Neural cell (in vitro differentiated cells): ENCODE measurements at regions not wholly inside any gene's neighbourhood (a gene's known extent, or its start where the extent isn't known, plus 50 kb on each side); places are given as distances from the start of the nearest gene placed in this dataset.
A peak's percentile ranks its signal among the peaks of the same experiment; 100 is the strongest.

Source experiments
- H2AFZ ChIP-seq: fragments of 200-600, 300-800 bp; sonication (generic), shearing (Covaris generic); 2 replicates; pipeline ENCODE4 v1.6.0; 2014; ENCODE audit warnings: low read depth, mild to moderate bottlenecking, antibody characterized with exemption, low read length, moderate library complexity
- H3F3A ChIP-seq: fragments of 200-600 bp; shearing (Covaris generic); 2 replicates; pipeline ENCODE4 v1.6.1; 2016; ENCODE audit warnings: mild to moderate bottlenecking, moderate library complexity, mixed read lengths, antibody characterized with exemption, low read length; ENCODE audit not compliant: insufficient read depth, poor library complexity, severe bottlenecking
- H3K27ac ChIP-seq: fragments of 200-600, 300-800 bp; sonication (generic), shearing (Covaris generic); 2 replicates; pipeline ENCODE4 v1.5.1; 2014; ENCODE audit warnings: mild to moderate bottlenecking, low read length, moderate library complexity
- H3K27me3 ChIP-seq: fragments of 300-800, 200-600 bp; sonication (generic), shearing (Covaris generic); 2 replicates; pipeline ENCODE4 v1.6.0; 2014; ENCODE audit warnings: mild to moderate bottlenecking, low read depth, low read length, moderate library complexity; ENCODE audit not compliant: insufficient read depth
- H3K36me3 ChIP-seq: fragments of 300-800, 200-600 bp; sonication (generic), shearing (Covaris generic); 2 replicates; pipeline ENCODE4 v1.5.1; 2014; ENCODE audit warnings: mild to moderate bottlenecking, antibody characterized with exemption, low read length, moderate library complexity; ENCODE audit not compliant: insufficient read depth
- H3K4me2 ChIP-seq: fragments of 300-800, 200-600 bp; sonication (generic), shearing (Covaris generic); 2 replicates; pipeline ENCODE4 v1.6.0; 2014; ENCODE audit warnings: mild to moderate bottlenecking, low read length
- H3K4me3 ChIP-seq: fragments of 300-800, 200-600 bp; sonication (generic), shearing (Covaris generic); 2 replicates; pipeline ENCODE4 v1.5.1; 2014; ENCODE audit warnings: mild to moderate bottlenecking, low read length, moderate library complexity
- H3K79me2 ChIP-seq: fragments of 200-600 bp; shearing (Covaris generic); replicated peaks from 2 replicates; pipeline ENCODE4 v1.6.0; 2014; ENCODE audit warnings: mild to moderate bottlenecking, low read length, moderate library complexity; ENCODE audit not compliant: insufficient read depth
- H3K9ac ChIP-seq: fragments of 300-800, 200-600 bp; sonication (generic), shearing (Covaris generic); 2 replicates; pipeline ENCODE4 v1.6.1; 2016; ENCODE audit warnings: mild to moderate bottlenecking, low read length, mixed read lengths
- H3K9me2 ChIP-seq: fragments of 200-600 bp; shearing (Covaris generic); 2 replicates; pipeline ENCODE4 v1.6.1; 2016; ENCODE audit warnings: mild to moderate bottlenecking, low read length, mixed read lengths; ENCODE audit not compliant: insufficient read depth
- H3K9me3 ChIP-seq: fragments of 200-600, 300-800 bp; sonication (generic), shearing (Covaris generic); 2 replicates; pipeline ENCODE4 v1.6.1; 2016; ENCODE audit warnings: mild to moderate bottlenecking, mixed run types, low read length, moderate library complexity, mixed read lengths
- H4K20me1 ChIP-seq: fragments of 200-600 bp; shearing (Covaris generic); 2 replicates; pipeline ENCODE4 v1.6.1; 2016; ENCODE audit warnings: mild to moderate bottlenecking, mixed run types; ENCODE audit not compliant: insufficient read depth
- CTCF ChIP-seq: fragments of 450-650 bp; IDR thresholded peaks from 2 replicates; pipeline ENCODE4 v1.5.1; 2014; ENCODE audit warnings: antibody characterized with exemption, mild to moderate bottlenecking, moderate library complexity; ENCODE audit not compliant: poor library complexity, severe bottlenecking
- EP300 ChIP-seq: fragments of 450-650 bp; conservative IDR thresholded peaks from 2 replicates; pipeline ENCODE4 v1.6.1; 2014; ENCODE audit warnings: antibody characterized with exemption, mild to moderate bottlenecking, moderate library complexity; ENCODE audit not compliant: poor library complexity, severe bottlenecking
- EZH2 ChIP-seq: fragments of 200-600, 300-800 bp; shearing (Covaris generic), sonication (generic); IDR thresholded peaks from 2 replicates; pipeline ENCODE4 v1.6.1; 2014; ENCODE audit warnings: antibody characterized with exemption, low read length, borderline replicate concordance, mild to moderate bottlenecking; ENCODE audit not compliant: insufficient read depth, poor library complexity, severe bottlenecking
- MXI1 ChIP-seq: fragments of 450-650 bp; conservative IDR thresholded peaks from 2 replicates; pipeline ENCODE4 v1.6.1; 2014; ENCODE audit warnings: antibody characterized with exemption, mild to moderate bottlenecking; ENCODE audit not compliant: poor library complexity, severe bottlenecking
- POLR2AphosphoS5 ChIP-seq: IDR thresholded peaks from 2 replicates; pipeline ENCODE4 v1.6.1; 2012
- RAD21 ChIP-seq: fragments of 450-650 bp; conservative IDR thresholded peaks from 2 replicates; pipeline ENCODE4 v1.6.1; 2014; ENCODE audit warnings: antibody characterized with exemption, mild to moderate bottlenecking, moderate library complexity
- SMC3 ChIP-seq: fragments of 450-650 bp; conservative IDR thresholded peaks from 2 replicates; pipeline ENCODE4 v1.6.1; 2014; ENCODE audit warnings: antibody characterized with exemption, mild to moderate bottlenecking, moderate library complexity; ENCODE audit not compliant: poor library complexity
- TAF1 ChIP-seq: IDR thresholded peaks from 2 replicates; pipeline ENCODE4 v1.6.1; 2012; ENCODE audit warnings: low read depth
- TF ChIP-seq, protein P1 (sequence below): IDR thresholded peaks from 2 replicates; pipeline ENCODE4 v1.6.1; 2012; ENCODE audit warnings: borderline replicate concordance

DNA sequence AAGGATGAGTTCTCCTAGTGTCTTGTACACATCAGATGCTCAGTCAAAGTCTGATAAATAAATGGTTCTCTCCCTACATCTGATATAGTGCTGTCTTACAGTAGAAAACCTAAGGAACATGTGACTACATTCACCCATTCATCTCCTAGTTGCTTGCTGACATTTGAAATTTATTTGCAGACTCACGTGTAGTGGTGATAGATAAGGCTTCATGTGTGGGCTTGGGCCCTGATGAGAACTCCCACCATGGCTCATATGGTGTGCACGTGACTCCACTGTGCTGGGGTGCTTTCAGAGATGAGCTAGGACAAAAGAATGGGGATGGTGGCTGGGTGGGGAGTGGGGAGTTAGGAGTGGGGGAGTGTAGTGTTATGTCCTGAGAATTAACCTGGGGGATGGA is 287.3 kb downstream of the RPS24 start:
- no peak overlapping the region for H3K4me2 ChIP-seq
- peak overlapping the region; percentile 31 for H2AFZ ChIP-seq
- no peaks in the 10 kb centered on the region for H3K9me3 ChIP-seq
- no peak overlapping the region for H3K4me3 ChIP-seq
- TF ChIP-seq RAD21 = no peak
- TF ChIP-seq CTCF = no peak
- TF ChIP-seq TAF1 = no peak
- TF ChIP-seq EZH2 = no peak
- TF ChIP-seq POLR2AphosphoS5 = no peak
- TF ChIP-seq EP300 = no peak
- TF ChIP-seq, protein P1, sequence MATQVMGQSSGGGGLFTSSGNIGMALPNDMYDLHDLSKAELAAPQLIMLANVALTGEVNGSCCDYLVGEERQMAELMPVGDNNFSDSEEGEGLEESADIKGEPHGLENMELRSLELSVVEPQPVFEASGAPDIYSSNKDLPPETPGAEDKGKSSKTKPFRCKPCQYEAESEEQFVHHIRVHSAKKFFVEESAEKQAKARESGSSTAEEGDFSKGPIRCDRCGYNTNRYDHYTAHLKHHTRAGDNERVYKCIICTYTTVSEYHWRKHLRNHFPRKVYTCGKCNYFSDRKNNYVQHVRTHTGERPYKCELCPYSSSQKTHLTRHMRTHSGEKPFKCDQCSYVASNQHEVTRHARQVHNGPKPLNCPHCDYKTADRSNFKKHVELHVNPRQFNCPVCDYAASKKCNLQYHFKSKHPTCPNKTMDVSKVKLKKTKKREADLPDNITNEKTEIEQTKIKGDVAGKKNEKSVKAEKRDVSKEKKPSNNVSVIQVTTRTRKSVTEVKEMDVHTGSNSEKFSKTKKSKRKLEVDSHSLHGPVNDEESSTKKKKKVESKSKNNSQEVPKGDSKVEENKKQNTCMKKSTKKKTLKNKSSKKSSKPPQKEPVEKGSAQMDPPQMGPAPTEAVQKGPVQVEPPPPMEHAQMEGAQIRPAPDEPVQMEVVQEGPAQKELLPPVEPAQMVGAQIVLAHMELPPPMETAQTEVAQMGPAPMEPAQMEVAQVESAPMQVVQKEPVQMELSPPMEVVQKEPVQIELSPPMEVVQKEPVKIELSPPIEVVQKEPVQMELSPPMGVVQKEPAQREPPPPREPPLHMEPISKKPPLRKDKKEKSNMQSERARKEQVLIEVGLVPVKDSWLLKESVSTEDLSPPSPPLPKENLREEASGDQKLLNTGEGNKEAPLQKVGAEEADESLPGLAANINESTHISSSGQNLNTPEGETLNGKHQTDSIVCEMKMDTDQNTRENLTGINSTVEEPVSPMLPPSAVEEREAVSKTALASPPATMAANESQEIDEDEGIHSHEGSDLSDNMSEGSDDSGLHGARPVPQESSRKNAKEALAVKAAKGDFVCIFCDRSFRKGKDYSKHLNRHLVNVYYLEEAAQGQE = no peak
- TF ChIP-seq MXI1 = no peak
- TF ChIP-seq SMC3 = no peak
- H3K9me2 ChIP-seq = no peaks in the 10 kb centered on the region
- no peaks in the 10 kb centered on the region for H4K20me1 ChIP-seq
- peak overlapping the region; percentile 2 for H3K27ac ChIP-seq
- H3K79me2 ChIP-seq = no peaks in the 10 kb centered on the region
- peak overlapping the region; percentile 25 for H3K9ac ChIP-seq
- no peaks in the 10 kb centered on the region for H3K27me3 ChIP-seq
- H3F3A ChIP-seq = no peaks in the 10 kb centered on the region
- no peaks in the 10 kb centered on the region for H3K36me3 ChIP-seq

- no peaks in the 10 kb centered on the region for H3F3A ChIP-seq
- H2AFZ ChIP-seq = no peak overlapping the region
- H3K9me3 ChIP-seq = no peaks in the 10 kb centered on the region
- TF ChIP-seq MXI1 (no peak), EZH2 (no peak), TAF1 (no peak), RAD21 (no peak), EP300 (no peak), SMC3 (no peak), CTCF (no peak)
- TF ChIP-seq, protein P1 = no peak
- H3K36me3 ChIP-seq = no peaks in the 10 kb centered on the region
- no peak overlapping the region for H3K4me2 ChIP-seq
- no peaks in the 10 kb centered on the region for H4K20me1 ChIP-seq
- no peak overlapping the region for H3K4me3 ChIP-seq
- no peak overlapping the region for H3K9ac ChIP-seq
- no peaks in the 10 kb centered on the region for H3K27me3 ChIP-seq
- peak overlapping the region; percentile 2 for H3K27ac ChIP-seq
- H3K79me2 ChIP-seq = no peaks in the 10 kb centered on the region
- no peaks in the 10 kb centered on the region for H3K9me2 ChIP-seq
Measured at GRCh38 chr10:78321500-78321899, 287.8 kb downstream of the RPS24 start.
